ENCODE measurements at regions not wholly inside any gene's neighbourhood (a gene's known extent, or its start where the extent isn't known, plus 50 kb on each side); places are given as distances from the start of the nearest gene placed in this dataset.

GRCh38 chr21:20943561-20943997, 54.6 kb upstream of the NCAM2 start:
- no peaks in the 10 kb centered on the region for H3K9me3 ChIP-seq
- no peak overlapping the region for H3K4me3 ChIP-seq
- H3K36me3 ChIP-seq = no peaks in the 10 kb centered on the region
- 58 to 59% methylated on average over 5 of the region's 5 CpGs for whole genome bisulfite sequencing, 2 donors
- no peak for TF ChIP-seq POLR2A (IDR thresholded peaks at IDR 0.05)
- no peak for TF ChIP-seq CTCF (IDR thresholded peaks at IDR 0.05)
- TF ChIP-seq EP300 (IDR thresholded peaks at IDR 0.05) = no peak
- no peak overlapping the region for H3K27ac ChIP-seq
- DNase-seq (no peak), ATAC-seq (ENCODE audit: low FRiP score in 2 of 2) (no peak)
- no peaks in the 10 kb centered on the region for H3K4me1 ChIP-seq
- H3K27me3 ChIP-seq = no peaks in the 10 kb centered on the region

GRCh38 chr21:20944139-20944538, 54.1 kb upstream of the NCAM2 start:
- H3K9me3 ChIP-seq = no peaks in the 10 kb centered on the region
- H3K4me1 ChIP-seq = no peaks in the 10 kb centered on the region
- H3K4me3 ChIP-seq = no peak overlapping the region
- H3K36me3 ChIP-seq = no peaks in the 10 kb centered on the region
- DNase-seq (no peak), ATAC-seq (ENCODE audit: low FRiP score in 2 of 2) (no peak)
- TF ChIP-seq EP300 (IDR thresholded peaks at IDR 0.05) (no peak), CTCF (IDR thresholded peaks at IDR 0.05) (no peak), POLR2A (IDR thresholded peaks at IDR 0.05) (no peak), POLR2AphosphoS5 (IDR thresholded peaks at IDR 0.05) (no peak)
- H3K27me3 ChIP-seq = no peaks in the 10 kb centered on the region
- H3K27ac ChIP-seq = no peak overlapping the region

DNA sequence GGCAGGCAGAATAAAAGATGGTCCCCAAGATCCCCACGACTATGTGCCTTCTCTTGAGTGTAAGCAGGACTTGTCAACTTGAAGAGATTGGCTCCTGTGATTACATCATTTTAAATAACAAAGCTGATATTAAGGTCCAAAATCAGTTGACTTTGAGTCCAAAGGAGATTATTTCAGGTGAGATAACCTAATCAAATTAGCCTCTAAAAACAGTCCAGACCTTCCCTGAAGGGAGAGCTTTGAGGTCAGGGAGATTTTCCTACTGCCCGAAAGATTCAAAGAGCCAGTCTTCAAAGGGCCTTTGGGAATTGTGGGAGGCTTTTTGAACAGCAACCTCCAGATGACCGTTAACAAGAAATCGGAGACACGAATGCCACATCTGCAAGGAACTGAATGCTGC, 51.5 kb upstream of the NCAM2 start:
- TF ChIP-seq CTCF (IDR thresholded peaks at IDR 0.05) (no peak), POLR2AphosphoS5 (IDR thresholded peaks at IDR 0.05) (no peak), POLR2A (IDR thresholded peaks at IDR 0.05) (no peak), EP300 (IDR thresholded peaks at IDR 0.05) (no peak)
- no peaks in the 10 kb centered on the region for H3K27me3 ChIP-seq
- 68 to 73% methylated on average over 5 of the region's 5 CpGs for WGBS, 2 donors
- H3K36me3 ChIP-seq = no peaks in the 10 kb centered on the region
- H3K9me3 ChIP-seq = no peaks in the 10 kb centered on the region
- H3K27ac ChIP-seq = no peak overlapping the region
- no peaks in the 10 kb centered on the region for H3K4me1 ChIP-seq
- no peak overlapping the region for H3K4me3 ChIP-seq
- no peak for ATAC-seq (ENCODE audit: low FRiP score in 2 of 2)
- DNase-seq = no peak

Small RNA genes lying in the stretch of these regions (small RNA-seq; reads per million reads assigned to genes)
- gene AL157359.3 (0 reads per million in 4 donors), gene AP001506.1 (0 reads per million in 4 donors), gene MIR548X (0 reads per million in 4 donors), gene RN7SKP147 (0 reads per million in 4 donors), gene RNU1-139P (0 reads per million in 4 donors), gene RNU6-772P (0 reads per million in 4 donors), gene RPL37P4 (0 reads per million in 4 donors)
